ENCODE measurements at regions not wholly inside any gene's neighbourhood (a gene's known extent, or its start where the extent isn't known, plus 50 kb on each side); places are given as distances from the start of the nearest gene placed in this dataset.

GRCh38 chr3:118408431-118408830, 626.2 kb downstream of the IGSF11 start:
- DNase-seq = no peak

- no peak for DNase-seq
These were observed 622.1 kb downstream of the IGSF11 start for GRCh38 chr3:118412503-118412902.

GRCh38 chr3:118425272-118425837, 609.3 kb downstream of the IGSF11 start:
- DNase-seq = no peak

- DNase-seq = no peak
These were observed 600.8 kb downstream of the IGSF11 start for GRCh38 chr3:118433825-118434224.

DNA sequence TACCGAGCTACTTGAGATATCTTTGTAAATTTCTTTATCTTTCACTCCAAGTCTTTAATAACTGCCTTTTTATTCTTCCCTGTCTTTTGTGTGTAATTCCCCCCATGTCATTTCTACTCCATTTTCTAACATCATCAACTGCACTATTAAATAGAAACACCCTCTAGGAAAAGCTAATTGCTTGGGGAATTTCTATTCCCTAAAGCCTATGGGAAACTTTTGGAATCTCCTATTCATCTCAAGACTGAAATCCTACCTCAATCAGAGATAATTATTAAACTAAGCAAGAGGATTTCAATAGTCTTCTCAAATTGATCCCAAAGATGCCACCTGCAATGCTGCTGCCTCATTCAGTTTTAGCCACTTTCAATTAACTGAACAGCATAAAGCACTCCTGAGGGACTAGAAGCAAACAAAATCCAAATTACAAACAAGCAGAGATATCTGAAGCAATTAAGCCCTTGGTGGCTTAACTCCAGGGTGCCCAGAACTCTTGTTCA, 598.7 kb downstream of the IGSF11 start:
- no peak for DNase-seq

DNA sequence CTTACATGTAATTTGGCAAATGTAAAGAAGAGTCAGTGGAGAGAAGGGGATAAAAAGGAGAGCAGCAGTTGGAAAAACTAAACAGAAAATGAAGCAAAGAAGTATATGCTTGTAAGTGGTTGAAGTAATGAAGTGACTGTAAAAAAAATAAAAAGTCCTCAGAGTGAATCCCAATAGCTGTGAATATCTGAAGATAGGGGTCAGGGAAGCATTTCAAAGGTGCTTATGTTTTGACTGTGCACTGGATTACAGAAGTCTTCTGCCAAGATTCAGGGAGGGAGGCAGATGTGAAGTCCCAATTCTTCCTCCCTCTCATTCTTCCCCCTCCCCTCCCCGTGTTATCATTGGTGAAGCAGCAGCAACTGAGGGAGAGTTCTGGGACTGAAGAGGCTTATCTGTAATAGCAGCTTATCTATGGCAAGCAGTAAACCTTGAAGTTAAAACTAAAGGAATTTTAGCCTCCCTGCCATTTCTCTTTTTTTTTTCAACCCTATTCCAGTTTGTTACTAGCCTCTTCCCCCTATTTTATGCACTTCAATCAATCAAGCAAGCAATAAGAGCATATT, 597.9 kb downstream of the IGSF11 start:
- DNase-seq = no peak

- no peak for DNase-seq
These were observed 589.6 kb downstream of the IGSF11 start for GRCh38 chr3:118445036-118445435.

DNA sequence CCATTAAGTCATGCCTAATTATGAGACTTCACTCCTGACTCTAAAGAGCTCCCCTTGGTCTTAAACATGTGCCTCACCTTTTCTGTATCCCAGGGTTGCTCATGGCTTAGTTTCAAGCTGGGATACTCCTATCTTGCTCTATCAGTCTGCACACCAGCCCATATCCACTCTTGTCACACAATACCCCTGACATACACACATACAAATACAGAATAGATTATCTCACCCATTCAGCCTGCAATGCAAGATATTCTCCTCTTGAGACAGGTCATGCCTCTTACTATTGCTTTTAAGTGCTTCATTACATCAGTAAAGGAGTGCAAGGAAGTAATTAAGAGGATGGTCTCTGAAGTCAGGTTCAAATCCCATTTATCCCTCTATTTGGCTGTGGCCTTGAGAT, 587.3 kb downstream of the IGSF11 start:
- no peak for DNase-seq

GRCh38 chr3:118466795-118467330, 567.8 kb downstream of the IGSF11 start:
- no peak for DNase-seq

- no peak for DNase-seq
These were observed 565.8 kb downstream of the IGSF11 start for GRCh38 chr3:118468801-118469200.

DNA sequence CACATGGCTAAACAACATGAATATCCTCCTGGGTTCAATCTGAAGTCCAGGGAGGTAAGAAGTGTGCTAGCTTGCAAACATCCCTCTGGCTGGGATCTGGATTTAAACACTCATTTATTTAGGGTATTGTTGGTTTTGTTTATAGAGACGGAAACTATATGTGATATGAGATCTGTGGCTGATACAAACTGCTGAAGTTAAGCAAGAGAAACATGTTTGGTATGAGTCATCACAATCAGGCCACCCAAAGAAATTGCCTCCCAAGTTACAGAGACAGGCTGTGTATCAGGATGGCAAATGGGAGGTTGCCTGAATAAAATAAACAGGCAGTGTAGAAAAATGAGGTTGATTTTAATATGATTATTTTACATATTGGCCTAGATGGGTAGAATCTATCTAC, 562.1 kb downstream of the IGSF11 start:
- DNase-seq = no peak

- DNase-seq = no peak
These were observed 561.3 kb downstream of the IGSF11 start for GRCh38 chr3:118473343-118473742.

- no peak for DNase-seq
These were observed 557.6 kb downstream of the IGSF11 start for GRCh38 chr3:118476885-118477618.

DNA sequence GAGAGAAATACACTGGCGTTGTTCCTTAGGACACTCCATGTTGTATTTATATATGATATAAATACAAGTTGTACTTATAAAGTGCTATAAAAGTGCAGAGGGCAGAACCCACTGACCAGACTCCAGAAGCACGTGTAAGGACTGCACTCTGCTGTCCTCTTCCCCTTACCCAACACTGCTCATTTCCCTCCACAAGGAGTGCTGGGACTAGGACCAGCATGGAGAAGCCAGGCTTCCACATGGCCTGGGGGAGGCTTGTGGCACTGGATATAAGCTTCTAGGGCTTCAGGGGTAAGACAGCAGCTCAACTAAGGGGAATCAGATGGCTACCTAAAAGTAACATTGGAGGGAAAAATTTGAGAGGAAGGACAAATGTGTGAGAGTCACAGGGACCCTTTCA, 556.9 kb downstream of the IGSF11 start:
- no peak for DNase-seq

DNA sequence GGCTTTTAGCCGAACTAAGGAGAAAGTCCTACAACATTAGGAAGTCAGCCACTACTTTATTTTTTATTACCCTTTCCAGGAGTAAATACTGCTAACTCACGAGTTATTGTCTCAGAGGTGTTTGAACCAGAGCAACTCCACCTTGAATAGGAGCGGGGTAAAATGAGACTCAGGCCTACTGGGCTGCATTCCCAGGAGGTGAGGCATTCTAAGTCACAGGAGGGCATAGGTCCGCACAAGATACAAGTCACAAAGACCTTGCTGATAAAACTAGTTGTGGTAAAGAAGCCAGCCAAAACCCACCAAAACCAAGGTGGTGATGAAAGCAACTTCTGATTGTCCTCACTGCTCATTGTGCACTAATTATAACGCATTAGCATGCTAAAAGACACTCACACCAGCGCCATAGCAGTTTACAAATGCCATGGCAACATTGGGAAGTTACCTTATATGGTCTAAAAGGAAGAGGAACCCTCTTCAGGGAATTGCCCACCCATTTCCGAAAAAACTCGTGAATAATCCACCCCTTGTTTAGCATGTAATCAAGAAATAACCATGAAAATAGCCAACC, 555.9 kb downstream of the IGSF11 start:
- no peak for DNase-seq

- no peak for DNase-seq
These were observed 555.3 kb downstream of the IGSF11 start for GRCh38 chr3:118479376-118479775.

GRCh38 chr3:118480101-118480860, 554.4 kb downstream of the IGSF11 start:
- DNase-seq = no peak

- DNase-seq = no peak
These were observed 549.0 kb downstream of the IGSF11 start for GRCh38 chr3:118485693-118486092.

DNA sequence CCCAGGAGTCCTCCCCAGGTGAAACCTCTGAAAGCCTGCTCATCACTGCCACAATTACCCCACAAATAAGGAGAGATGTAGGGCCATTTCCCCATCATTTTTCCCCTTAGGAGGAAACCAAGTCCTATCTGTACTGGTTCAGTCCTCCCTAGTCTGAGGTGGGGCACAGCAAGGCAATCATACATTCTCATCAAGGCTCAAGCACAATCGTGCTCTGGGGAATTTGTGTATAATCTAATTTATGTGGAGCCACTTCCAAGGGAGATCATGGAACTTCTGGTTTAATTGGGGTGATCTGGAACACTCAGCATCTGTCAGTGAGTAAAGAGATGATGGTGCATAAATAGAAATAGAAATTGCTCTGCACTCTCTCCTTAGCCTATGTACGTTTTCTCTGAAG, 546.9 kb downstream of the IGSF11 start:
- no peak for DNase-seq

DNA sequence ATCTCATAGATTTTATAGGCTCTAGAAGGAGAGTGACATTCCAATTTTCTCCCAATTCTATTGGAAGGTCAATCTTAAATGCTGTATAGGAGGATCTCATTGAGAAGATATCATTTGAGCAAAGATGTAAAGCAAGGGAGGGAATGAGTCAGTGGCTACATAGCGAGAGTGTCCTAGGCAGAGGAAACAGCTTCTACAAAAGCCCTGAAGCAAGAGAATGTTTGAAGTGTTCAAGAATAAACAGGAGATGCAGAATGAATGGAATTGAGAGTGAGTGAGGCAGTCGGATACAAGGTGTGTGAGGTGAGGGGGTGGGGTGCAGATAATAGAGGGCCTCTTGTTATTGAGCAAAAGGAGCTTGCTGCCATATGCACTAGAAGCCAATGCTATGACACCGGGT, 545.9 kb downstream of the IGSF11 start:
- DNase-seq = no peak

- DNase-seq = no peak
These were observed 539.4 kb downstream of the IGSF11 start for GRCh38 chr3:118495206-118495605.

GRCh38 chr3:118497274-118497673, 537.4 kb downstream of the IGSF11 start:
- no peak for DNase-seq

GRCh38 chr3:118501152-118501551, 533.5 kb downstream of the IGSF11 start:
- DNase-seq = peak; percentile 32

Data from DMS79 (cell line).